ENCODE measurements at regions not wholly inside any gene's neighbourhood (a gene's known extent, or its start where the extent isn't known, plus 50 kb on each side); places are given as distances from the start of the nearest gene placed in this dataset.

GRCh38 chr14:55764784-55765183, 184.8 kb downstream of the KTN1 start:
- TF ChIP-seq CTCF (IDR thresholded peaks at IDR 0.05), result no peak
- no peak overlapping the region for H3K9ac ChIP-seq (ENCODE audit: low read depth in 2 of 2, low read length in 2 of 2)
- H3K27ac ChIP-seq, result no peak overlapping the region
- no peak for DNase-seq
- intact Hi-C loops (cut with DNase I), result no loop called here
- no peaks in the 10 kb centered on the region for H3K9me3 ChIP-seq
- H3K4me1 ChIP-seq, result no peaks in the 10 kb centered on the region
- H3K27me3 ChIP-seq, result no peaks in the 10 kb centered on the region
- no peaks in the 10 kb centered on the region for H3K36me3 ChIP-seq
- no peak overlapping the region for H3K4me3 ChIP-seq

- DNase-seq, result no peak
- no peak overlapping the region for H3K27ac ChIP-seq
- no peak overlapping the region for H3K9ac ChIP-seq (ENCODE audit: low read depth in 2 of 2, low read length in 2 of 2)
- no peaks in the 10 kb centered on the region for H3K4me1 ChIP-seq
- no peak for TF ChIP-seq CTCF (IDR thresholded peaks at IDR 0.05)
- intact Hi-C loops (cut with DNase I), result no loop called here
- H3K36me3 ChIP-seq, result no peaks in the 10 kb centered on the region
- H3K4me3 ChIP-seq, result no peak overlapping the region
- H3K27me3 ChIP-seq, result no peaks in the 10 kb centered on the region
- H3K9me3 ChIP-seq, result no peaks in the 10 kb centered on the region
Measured at GRCh38 chr14:55766071-55766470, 186.1 kb downstream of the KTN1 start.

GRCh38 chr14:55767286-55767685, 187.3 kb downstream of the KTN1 start:
- Histone ChIP-seq H3K36me3 (no peaks in the 10 kb centered on the region), H3K4me1 (no peaks in the 10 kb centered on the region), H3K9me3 (no peaks in the 10 kb centered on the region), H3K27me3 (no peaks in the 10 kb centered on the region), H3K4me3 (no peak overlapping the region), H3K9ac (ENCODE audit: low read depth in 2 of 2, low read length in 2 of 2) (no peak overlapping the region), H3K27ac (no peak overlapping the region)
- intact Hi-C loops (cut with DNase I), result no loop called here
- no peak for TF ChIP-seq CTCF (IDR thresholded peaks at IDR 0.05)
- no peak for DNase-seq

- DNase-seq, result no peak
- Histone ChIP-seq H3K4me1 (no peaks in the 10 kb centered on the region), H3K36me3 (no peaks in the 10 kb centered on the region), H3K9ac (ENCODE audit: low read depth in 2 of 2, low read length in 2 of 2) (no peak overlapping the region), H3K9me3 (no peaks in the 10 kb centered on the region), H3K27me3 (no peaks in the 10 kb centered on the region), H3K27ac (no peak overlapping the region), H3K4me3 (no peak overlapping the region)
- no peak for TF ChIP-seq CTCF (IDR thresholded peaks at IDR 0.05)
- intact Hi-C loops (cut with DNase I), result no loop called here
Measured at GRCh38 chr14:55769877-55770276, 189.9 kb downstream of the KTN1 start.

GRCh38 chr14:55771242-55771981, 191.4 kb downstream of the KTN1 start:
- H3K4me3 ChIP-seq, result no peak overlapping the region
- no peak for DNase-seq
- intact Hi-C loops (cut with DNase I), result no loop called here
- no peak overlapping the region for H3K9ac ChIP-seq (ENCODE audit: low read depth in 2 of 2, low read length in 2 of 2)
- H3K27ac ChIP-seq, result no peak overlapping the region
- no peaks in the 10 kb centered on the region for H3K9me3 ChIP-seq
- H3K27me3 ChIP-seq, result no peaks in the 10 kb centered on the region
- no peaks in the 10 kb centered on the region for H3K36me3 ChIP-seq
- TF ChIP-seq CTCF (IDR thresholded peaks at IDR 0.05), result no peak
- H3K4me1 ChIP-seq, result no peaks in the 10 kb centered on the region

All from colonic mucosa (tissue), 4 donors.